IMR-90 (cell line): ENCODE measurements at regions not wholly inside any gene's neighbourhood (a gene's known extent, or its start where the extent isn't known, plus 50 kb on each side); places are given as distances from the start of the nearest gene placed in this dataset.

Experiments
- CEBPB ChIP-seq: IDR thresholded peaks from 2 replicates; pipeline ENCODE4 v1.6.1; 2012; ENCODE audit warnings: low read depth, low read length, improper control_type of control experiment
- MXI1 ChIP-seq: IDR thresholded peaks from 2 replicates; pipeline ENCODE4 v1.6.1; 2012; ENCODE audit warnings: low read depth, mild to moderate bottlenecking, low read length, moderate library complexity, borderline replicate concordance
- POLR2A ChIP-seq: IDR thresholded peaks from 2 replicates; pipeline ENCODE4 v1.6.1; 2012; ENCODE audit warnings: mild to moderate bottlenecking, low read depth, low read length
- RCOR1 ChIP-seq: IDR thresholded peaks from 2 replicates; pipeline ENCODE4 v1.6.1; 2012; ENCODE audit warnings: mild to moderate bottlenecking, low read length, improper control_type of control experiment; ENCODE audit not compliant: insufficient replicate concordance
- SMC3 ChIP-seq: fragments of 150-350 bp; IDR thresholded peaks from 2 replicates; pipeline ENCODE4 v1.6.1; 2016; ENCODE audit warnings: low read depth, mild to moderate bottlenecking, antibody characterized with exemption, low read length, moderate library complexity
- TF ChIP-seq, protein P1 (sequence below): fragments of 150-350 bp; IDR thresholded peaks from 2 replicates; pipeline ENCODE4 v1.6.1; 2017; ENCODE audit warnings: mild to moderate bottlenecking, antibody characterized with exemption, low read length, low read depth
- TF ChIP-seq, protein P2 (sequence below): conservative IDR thresholded peaks from 2 replicates; pipeline ENCODE4 v1.5.1; 2012; ENCODE audit warnings: mild to moderate bottlenecking, low read depth, low read length, improper control_type of control experiment
- TF ChIP-seq, protein P3 (sequence below): fragments of 150-350 bp; IDR thresholded peaks from 2 replicates; pipeline ENCODE4 v1.6.1; 2016; ENCODE audit warnings: low read depth, mild to moderate bottlenecking, low read length, moderate library complexity, borderline replicate concordance

DNA sequence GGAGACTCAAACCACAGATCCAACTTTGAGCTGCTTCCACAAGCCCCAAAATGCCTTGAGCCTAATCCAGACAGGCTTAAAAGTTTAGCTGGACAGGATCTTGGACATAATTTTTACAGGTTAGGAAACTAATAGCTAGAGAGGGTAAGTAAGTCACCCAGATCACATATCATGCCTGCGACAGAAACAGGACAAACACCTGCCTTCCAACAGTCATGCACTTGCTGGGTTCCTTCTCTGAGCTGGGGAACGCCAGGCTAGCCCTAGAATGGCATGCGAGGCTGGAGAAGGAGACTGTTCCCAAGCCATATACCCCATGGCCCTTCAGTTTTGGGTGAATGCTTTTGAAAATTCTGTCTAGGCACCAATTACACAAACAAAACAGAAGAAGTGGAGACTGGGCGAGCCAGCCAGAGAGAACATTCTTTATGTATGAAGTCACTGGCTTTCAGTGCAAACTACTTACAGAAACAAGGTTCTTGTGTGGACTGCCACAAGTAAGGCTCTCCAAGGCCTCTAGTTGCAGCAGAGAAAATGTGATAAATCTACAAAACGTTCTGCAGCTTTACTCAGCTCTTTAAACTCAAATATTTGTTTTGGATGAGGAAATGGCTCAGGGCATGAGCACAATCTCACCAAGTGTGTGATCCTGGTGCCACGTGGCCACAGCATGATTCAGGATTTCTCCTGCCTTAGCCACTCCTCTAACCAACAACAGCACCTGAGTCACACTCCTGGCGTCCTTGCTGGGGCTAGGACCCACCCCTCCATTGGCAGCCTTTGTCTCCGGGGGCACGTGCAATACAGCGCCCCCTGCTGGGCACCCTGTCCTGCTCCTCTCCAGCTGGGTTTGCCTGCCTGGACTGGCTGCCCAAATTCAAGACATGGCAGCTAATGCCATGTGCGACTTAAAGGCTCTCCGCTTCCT lies 73.4 kb upstream of the UBL3 start:
- TF ChIP-seq, protein P1, sequence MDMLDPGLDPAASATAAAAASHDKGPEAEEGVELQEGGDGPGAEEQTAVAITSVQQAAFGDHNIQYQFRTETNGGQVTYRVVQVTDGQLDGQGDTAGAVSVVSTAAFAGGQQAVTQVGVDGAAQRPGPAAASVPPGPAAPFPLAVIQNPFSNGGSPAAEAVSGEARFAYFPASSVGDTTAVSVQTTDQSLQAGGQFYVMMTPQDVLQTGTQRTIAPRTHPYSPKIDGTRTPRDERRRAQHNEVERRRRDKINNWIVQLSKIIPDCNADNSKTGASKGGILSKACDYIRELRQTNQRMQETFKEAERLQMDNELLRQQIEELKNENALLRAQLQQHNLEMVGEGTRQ, result peak; percentile 96
- TF ChIP-seq, protein P2, sequence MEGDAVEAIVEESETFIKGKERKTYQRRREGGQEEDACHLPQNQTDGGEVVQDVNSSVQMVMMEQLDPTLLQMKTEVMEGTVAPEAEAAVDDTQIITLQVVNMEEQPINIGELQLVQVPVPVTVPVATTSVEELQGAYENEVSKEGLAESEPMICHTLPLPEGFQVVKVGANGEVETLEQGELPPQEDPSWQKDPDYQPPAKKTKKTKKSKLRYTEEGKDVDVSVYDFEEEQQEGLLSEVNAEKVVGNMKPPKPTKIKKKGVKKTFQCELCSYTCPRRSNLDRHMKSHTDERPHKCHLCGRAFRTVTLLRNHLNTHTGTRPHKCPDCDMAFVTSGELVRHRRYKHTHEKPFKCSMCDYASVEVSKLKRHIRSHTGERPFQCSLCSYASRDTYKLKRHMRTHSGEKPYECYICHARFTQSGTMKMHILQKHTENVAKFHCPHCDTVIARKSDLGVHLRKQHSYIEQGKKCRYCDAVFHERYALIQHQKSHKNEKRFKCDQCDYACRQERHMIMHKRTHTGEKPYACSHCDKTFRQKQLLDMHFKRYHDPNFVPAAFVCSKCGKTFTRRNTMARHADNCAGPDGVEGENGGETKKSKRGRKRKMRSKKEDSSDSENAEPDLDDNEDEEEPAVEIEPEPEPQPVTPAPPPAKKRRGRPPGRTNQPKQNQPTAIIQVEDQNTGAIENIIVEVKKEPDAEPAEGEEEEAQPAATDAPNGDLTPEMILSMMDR, result peak; percentile 80
- TF ChIP-seq, protein P3, sequence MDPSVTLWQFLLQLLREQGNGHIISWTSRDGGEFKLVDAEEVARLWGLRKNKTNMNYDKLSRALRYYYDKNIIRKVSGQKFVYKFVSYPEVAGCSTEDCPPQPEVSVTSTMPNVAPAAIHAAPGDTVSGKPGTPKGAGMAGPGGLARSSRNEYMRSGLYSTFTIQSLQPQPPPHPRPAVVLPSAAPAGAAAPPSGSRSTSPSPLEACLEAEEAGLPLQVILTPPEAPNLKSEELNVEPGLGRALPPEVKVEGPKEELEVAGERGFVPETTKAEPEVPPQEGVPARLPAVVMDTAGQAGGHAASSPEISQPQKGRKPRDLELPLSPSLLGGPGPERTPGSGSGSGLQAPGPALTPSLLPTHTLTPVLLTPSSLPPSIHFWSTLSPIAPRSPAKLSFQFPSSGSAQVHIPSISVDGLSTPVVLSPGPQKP, result no peak
- peak; percentile 92; the same call in 1 of the 2 replicates for TF ChIP-seq MXI1
- TF ChIP-seq POLR2A, result no peak
- TF ChIP-seq CEBPB, result peak; percentile 65
- no peak for TF ChIP-seq RCOR1
- peak; percentile 71 for TF ChIP-seq SMC3
